WTC11 (cell line): ENCODE measurements at regions not wholly inside any gene's neighbourhood (a gene's known extent, or its start where the extent isn't known, plus 50 kb on each side); places are given as distances from the start of the nearest gene placed in this dataset.

Experiments
- ATAC-seq: fragments of 200-7000 bp; cut with Tn5 transposase; 2 replicates; pipeline ENCODE4 v1.10.0; 2021; ENCODE audit warnings: mild to moderate bottlenecking, moderate library complexity
- CTCF ChIA-PET: fragments of 300-600 bp; sonication (Branson Sonifier 250); formaldehyde crosslinking; loops from one replicate; lab custom pipeline; 2021; ENCODE audit warnings: antibody characterized with exemption; lab: Charles Lee
- POLR2A ChIA-PET: fragments of 350-600 bp; sonication (Branson Sonifier 250); formaldehyde crosslinking; loops from one replicate; lab custom pipeline; 2021; ENCODE audit warnings: antibody characterized with exemption; lab: Charles Lee
- DNase-seq: peaks from one replicate; pipeline ENCODE4 v3.0.0; 2021; ENCODE audit warnings: low spot score
- H3K27ac Mint-ChIP-seq: 2 replicates; pipeline ENCODE4 v1.8.0; 2021; ENCODE audit warnings: mixed read lengths
- H3K27me3 Mint-ChIP-seq: 2 replicates; pipeline ENCODE4 v1.8.0; 2021; ENCODE audit warnings: low read depth, mild to moderate bottlenecking, moderate library complexity, mixed read lengths
- H3K36me3 Mint-ChIP-seq: 2 replicates; pipeline ENCODE4 v1.8.0; 2021; ENCODE audit warnings: mixed read lengths
- H3K4me1 Mint-ChIP-seq: 2 replicates; pipeline ENCODE4 v1.8.0; 2022; ENCODE audit warnings: mixed read lengths
- H3K4me3 Mint-ChIP-seq: 2 replicates; pipeline ENCODE4 v1.8.0; 2021; ENCODE audit warnings: mild to moderate bottlenecking, moderate library complexity, mixed read lengths
- H3K9me3 Mint-ChIP-seq: 2 replicates; pipeline ENCODE4 v1.8.0; 2021; ENCODE audit warnings: mixed read lengths
- AR ChIP-seq: fragments of 250-450 bp; sonication (Bioruptor Pico); IDR thresholded peaks from 2 replicates; pipeline ENCODE4 v1.9.0; 2021; ENCODE audit warnings: mild to moderate bottlenecking
- CREB1 ChIP-seq: sonication (generic); formaldehyde crosslinking; IDR thresholded peaks from 2 replicates; pipeline ENCODE4 v1.8.0; 2023; ENCODE audit warnings: mild to moderate bottlenecking, missing genetic modification reagents
- E2F1 ChIP-seq: sonication (generic); formaldehyde crosslinking; IDR thresholded peaks from 2 replicates; pipeline ENCODE4 v1.8.0; 2022; ENCODE audit warnings: mild to moderate bottlenecking, missing genetic modification reagents
- E2F5 ChIP-seq: sonication (generic); formaldehyde crosslinking; IDR thresholded peaks from 2 replicates; pipeline ENCODE4 v1.8.1; 2022; ENCODE audit warnings: mild to moderate bottlenecking, moderate library complexity, missing genetic modification reagents
- FOXK1 ChIP-seq: sonication (generic); formaldehyde crosslinking; IDR thresholded peaks from 2 replicates; pipeline ENCODE4 v1.8.0; 2022; ENCODE audit warnings: mild to moderate bottlenecking, moderate library complexity, missing genetic modification reagents
- HMGA2 ChIP-seq: fragments of 250-450 bp; sonication (Bioruptor Pico); IDR thresholded peaks from 2 replicates; pipeline ENCODE4 v1.4.0; 2021; ENCODE audit warnings: mild to moderate bottlenecking, moderate library complexity
- MYBL2 ChIP-seq: sonication (generic); formaldehyde crosslinking; IDR thresholded peaks from 2 replicates; pipeline ENCODE4 v1.8.1; 2023; ENCODE audit warnings: mild to moderate bottlenecking, moderate library complexity, missing genetic modification reagents
- NFATC4 ChIP-seq: fragments of 250-450 bp; sonication (Bioruptor Pico); IDR thresholded peaks from 2 replicates; pipeline ENCODE4 v1.9.0; 2021; ENCODE audit warnings: mild to moderate bottlenecking
- PREB ChIP-seq: sonication (generic); formaldehyde crosslinking; IDR thresholded peaks from 2 replicates; pipeline ENCODE4 v1.8.1; 2022; ENCODE audit warnings: mild to moderate bottlenecking, missing genetic modification reagents, moderate library complexity, borderline replicate concordance
- SP1 ChIP-seq: sonication (generic); formaldehyde crosslinking; conservative IDR thresholded peaks from 2 replicates; pipeline ENCODE4 v1.8.1; 2022; ENCODE audit warnings: missing genetic modification reagents
- ZBTB43 ChIP-seq: sonication (generic); formaldehyde crosslinking; IDR thresholded peaks from 2 replicates; pipeline ENCODE4 v1.8.1; 2023; ENCODE audit warnings: mild to moderate bottlenecking, missing genetic modification reagents
- ZNF263 ChIP-seq: sonication (generic); formaldehyde crosslinking; IDR thresholded peaks from 2 replicates; pipeline ENCODE4 v1.8.1; 2022; ENCODE audit warnings: low read depth, mild to moderate bottlenecking, moderate library complexity, missing genetic modification reagents
- ZNF281 ChIP-seq: sonication (generic); formaldehyde crosslinking; IDR thresholded peaks from 2 replicates; pipeline ENCODE4 v1.8.0; 2023; ENCODE audit warnings: mild to moderate bottlenecking, missing genetic modification reagents
- ZNF425 ChIP-seq: fragments of 250-450 bp; sonication (Bioruptor Pico); conservative IDR thresholded peaks from 2 replicates; pipeline ENCODE4 v1.9.0; 2021; ENCODE audit warnings: mild to moderate bottlenecking
- ZNF532 ChIP-seq: fragments of 250-450 bp; sonication (Bioruptor Pico); IDR thresholded peaks from 2 replicates; pipeline ENCODE4 v1.9.0; 2021; ENCODE audit warnings: mild to moderate bottlenecking, borderline replicate concordance
- ZNF671 ChIP-seq: fragments of 250-450 bp; sonication (Bioruptor Pico); IDR thresholded peaks from 2 replicates; pipeline ENCODE4 v1.8.0; 2021; ENCODE audit warnings: mild to moderate bottlenecking
- ZSCAN18 ChIP-seq: fragments of 250-450 bp; sonication (Bioruptor Pico); IDR thresholded peaks from 2 replicates; pipeline ENCODE4 v2.1.2; 2022; ENCODE audit warnings: mild to moderate bottlenecking, moderate library complexity

GRCh38 chr9:27659571-27659970 lies 86.3 kb upstream of the C9orf72 start:
- Mint-ChIP-seq H3K4me1 (peaks cover 16% of the 10 kb centered on the region), H3K27me3 (no peaks in the 10 kb centered on the region), H3K27ac (no peak overlapping the region), H3K4me3 (no peak overlapping the region), H3K9me3 (0 out of 2 replicates have a peak, but pooled peaks cover 4% of the 10 kb centered on the region), H3K36me3 (no peaks in the 10 kb centered on the region)
- no peak for DNase-seq
- no peak for TF ChIP-seq ZNF263
- no peak for TF ChIP-seq ZNF425 (CRISPR knock-in tag)
- no peak for ATAC-seq
- ChIA-PET POLR2A (no interaction called here), CTCF (no interaction called here)

- ChIA-PET POLR2A (no interaction called here), CTCF (no interaction called here)
- Mint-ChIP-seq H3K36me3 (no peaks in the 10 kb centered on the region), H3K4me3 (no peak overlapping the region), H3K4me1 (peaks cover 22% of the 10 kb centered on the region), H3K27ac (no peak overlapping the region), H3K27me3 (no peaks in the 10 kb centered on the region), H3K9me3 (0 out of 2 replicates have a peak, but pooled peaks cover 4% of the 10 kb centered on the region)
- no peak for DNase-seq
- no peak for ATAC-seq
- no peak for TF ChIP-seq AR
- no peak for TF ChIP-seq MYBL2 (CRISPR knock-in tag)
- TF ChIP-seq E2F5 = no peak
- TF ChIP-seq ZBTB43 (CRISPR knock-in tag) = no peak
- no peak for TF ChIP-seq CREB1
- TF ChIP-seq ZNF532 (CRISPR knock-in tag) = no peak
- TF ChIP-seq FOXK1 (CRISPR knock-in tag) = no peak
- TF ChIP-seq ZSCAN18 (CRISPR knock-in tag) = no peak
- TF ChIP-seq SP1 (CRISPR knock-in tag) = no peak
- no peak for TF ChIP-seq NFATC4
- TF ChIP-seq ZNF281 = no peak
- no peak for TF ChIP-seq ZNF671 (CRISPR knock-in tag)
- TF ChIP-seq HMGA2 (CRISPR knock-in tag) = no peak
- TF ChIP-seq PREB (CRISPR knock-in tag) = no peak
- no peak for TF ChIP-seq E2F1 (CRISPR knock-in tag)
Measured at GRCh38 chr9:27660148-27660547, 86.9 kb upstream of the C9orf72 start.
